Stimulated activated CD8-positive, alpha-beta memory T cell treated with anti-CD3 and anti-CD28 coated beads, Interleukin-2, amount 100 ng/mL, for 1 hour (primary cell): ENCODE measurements at regions not wholly inside any gene's neighbourhood (a gene's known extent, or its start where the extent isn't known, plus 50 kb on each side); places are given as distances from the start of the nearest gene placed in this dataset.
"Not testable (repeated sequence)": the region's sequence is repeated elsewhere in the genome, so short reads cannot be mapped to it uniquely, and the experiment has no call there.

ENCODE experiments used
- DNase-seq, 2 donors: peaks; one replicate each; pipeline ENCODE4 v3.0.0-alpha.2; 2020; ENCODE audit warnings: low read depth in 2 of 2

DNA sequence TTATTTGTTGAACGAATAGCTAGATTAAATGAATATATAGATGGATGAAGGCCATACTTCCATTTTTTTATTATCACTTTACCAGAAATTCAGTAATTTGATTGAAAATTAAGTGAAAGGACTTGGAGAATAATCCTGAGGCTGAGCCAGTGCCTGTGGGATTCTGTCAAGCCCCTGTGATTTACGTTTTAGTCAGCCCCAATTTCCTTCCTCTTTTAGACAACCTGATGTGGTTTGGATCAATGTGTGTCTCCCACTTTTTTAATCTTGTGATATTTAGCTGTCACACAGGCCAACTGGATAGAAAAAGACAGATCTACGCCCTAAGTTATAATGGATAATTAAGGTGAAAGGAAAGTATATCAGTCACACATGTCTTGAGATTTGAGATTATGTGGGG, 188.8 kb downstream of the EDN1 start:
- DNase-seq: no peak

DNA sequence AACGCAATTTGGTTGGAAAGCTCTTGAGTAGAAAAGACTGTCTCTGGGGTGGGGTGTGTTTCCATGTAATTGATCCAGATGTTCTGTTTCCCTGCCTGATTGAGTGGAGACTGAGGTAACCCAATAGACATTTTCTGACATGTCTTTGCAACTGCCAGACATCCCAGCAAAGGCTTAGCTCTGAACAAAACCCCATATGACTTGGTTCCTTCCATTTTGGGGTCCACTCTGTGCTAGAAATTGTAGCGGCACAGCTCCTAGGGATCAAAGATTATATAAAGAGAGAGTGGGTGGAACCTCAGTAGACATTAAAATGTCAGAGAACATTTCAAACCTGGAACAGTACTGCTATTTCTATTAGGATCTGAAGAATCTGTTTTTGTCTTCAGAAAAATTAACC, 189.3 kb downstream of the EDN1 start:
- DNase-seq: no peak

DNA sequence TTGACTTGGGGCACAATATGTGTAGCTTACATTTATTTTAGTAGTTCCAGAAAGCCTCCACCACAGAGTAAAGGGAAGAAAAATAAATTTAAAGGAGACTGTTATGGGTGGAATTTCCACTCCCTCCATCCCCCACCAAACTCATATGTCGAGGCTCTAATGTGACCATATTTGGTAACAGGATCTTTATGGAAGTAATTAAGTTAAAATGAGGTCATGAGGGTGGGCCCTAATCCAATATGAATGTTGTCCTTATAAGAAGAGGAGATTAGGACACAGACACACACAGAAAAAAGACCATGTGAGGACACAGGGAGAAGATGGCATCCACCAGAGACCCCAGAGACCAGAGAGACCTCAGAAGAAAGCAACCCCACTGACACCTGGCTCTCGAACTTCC, 189.7 kb downstream of the EDN1 start:
- DNase-seq: no peak

DNA sequence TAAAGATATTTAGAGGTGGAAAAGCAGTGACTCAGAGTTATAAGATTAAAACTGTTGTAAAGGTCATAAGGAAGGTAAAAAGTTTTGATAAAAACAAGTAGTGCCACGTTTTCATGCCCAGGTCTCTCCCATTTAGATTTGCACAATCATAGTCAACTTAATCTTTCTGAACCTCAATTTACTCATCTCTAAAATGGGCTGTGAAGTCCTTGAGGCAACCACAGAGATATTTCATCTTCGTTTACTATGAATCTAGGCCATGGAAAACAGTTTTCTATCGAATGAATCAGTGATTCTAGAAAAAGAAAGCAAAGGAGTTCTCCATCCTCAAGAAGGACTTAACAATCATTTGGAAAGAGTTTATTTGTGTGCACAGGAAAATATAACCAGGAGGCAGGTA, 190.2 kb downstream of the EDN1 start:
- no peak for DNase-seq

DNA sequence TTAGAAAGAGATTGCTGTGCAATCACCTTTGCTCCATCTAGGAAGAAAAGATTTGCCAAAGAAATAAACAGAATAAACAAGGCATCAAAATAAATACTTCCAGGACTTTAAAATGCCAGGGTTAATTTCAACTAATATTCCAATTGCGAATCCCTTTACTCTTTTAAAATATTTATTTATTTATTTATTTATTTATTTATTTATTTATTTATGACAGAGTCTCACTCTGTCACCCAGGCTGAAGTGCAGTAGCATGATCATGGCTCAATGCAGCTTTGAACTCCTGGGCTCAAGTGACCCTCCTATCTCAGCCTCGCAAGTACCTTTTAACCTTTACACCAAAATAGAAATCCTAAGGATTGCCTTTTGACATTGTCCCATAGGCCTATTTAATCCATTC, 191.1 kb downstream of the EDN1 start:
- no peak for DNase-seq

DNA sequence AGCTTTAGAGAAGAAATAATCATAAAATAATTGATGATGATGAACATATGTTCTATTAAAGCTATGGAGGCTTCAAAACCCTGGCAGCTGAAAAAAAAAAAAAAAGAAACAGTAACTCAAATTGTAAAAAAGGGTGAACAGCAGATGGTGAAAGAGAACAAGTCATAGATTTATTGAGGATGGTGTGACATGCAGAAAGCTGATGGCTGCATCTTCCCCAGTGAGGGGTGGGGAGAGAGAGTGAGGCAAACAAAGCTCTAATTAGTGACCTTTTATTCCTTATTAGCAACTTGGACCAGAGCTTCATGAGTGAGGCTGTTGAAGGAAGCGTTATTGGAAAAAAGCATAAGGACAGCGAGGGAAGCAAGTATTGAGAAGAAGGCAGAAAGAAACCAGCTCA, 191.7 kb downstream of the EDN1 start:
- DNase-seq: no peak

DNA sequence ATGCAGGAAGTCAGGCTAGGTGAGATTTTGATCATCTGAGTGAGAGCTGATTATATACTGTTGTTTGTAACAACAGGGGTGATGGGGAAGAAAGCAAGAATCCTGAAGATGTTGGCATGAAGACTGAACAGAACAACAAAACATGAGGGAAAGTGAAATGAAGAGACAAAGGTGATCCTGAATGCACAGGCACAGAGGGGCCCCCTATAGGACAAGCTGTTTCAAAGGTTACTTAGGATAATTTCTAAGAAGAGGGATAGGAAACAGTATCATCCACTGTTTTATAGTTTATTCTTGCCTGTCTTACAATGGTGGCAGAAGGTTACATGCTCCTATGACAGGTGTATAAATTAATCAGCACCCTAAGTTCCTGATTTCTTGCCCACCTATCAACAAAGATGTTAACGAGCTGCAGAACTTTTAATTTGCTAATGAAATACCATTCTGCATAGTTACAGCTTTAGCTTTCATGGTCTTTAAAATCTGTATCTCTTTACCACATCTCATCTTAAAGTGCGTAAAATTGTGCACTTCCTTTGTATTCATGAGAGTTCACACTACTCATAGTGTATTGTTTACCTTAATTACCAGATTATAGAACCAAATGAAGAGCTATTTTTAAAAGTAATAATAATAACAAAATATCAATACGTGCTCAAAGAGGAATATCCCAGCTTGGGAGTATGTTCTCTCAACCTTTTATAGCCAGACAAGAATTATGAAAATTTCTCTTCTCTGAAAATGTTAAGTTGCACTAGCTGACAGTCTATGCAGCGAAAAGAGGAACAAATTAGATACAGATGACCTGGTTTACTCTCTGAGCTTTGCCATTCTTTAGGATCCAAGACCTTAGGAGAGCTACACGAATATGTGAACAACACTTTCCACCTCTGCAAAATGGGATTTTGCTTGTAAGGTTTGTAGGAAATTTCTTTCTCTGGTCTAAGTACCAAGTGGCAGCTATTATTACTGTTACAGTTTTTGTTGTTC, 192.5 kb downstream of the EDN1 start:
- no peak for DNase-seq

DNA sequence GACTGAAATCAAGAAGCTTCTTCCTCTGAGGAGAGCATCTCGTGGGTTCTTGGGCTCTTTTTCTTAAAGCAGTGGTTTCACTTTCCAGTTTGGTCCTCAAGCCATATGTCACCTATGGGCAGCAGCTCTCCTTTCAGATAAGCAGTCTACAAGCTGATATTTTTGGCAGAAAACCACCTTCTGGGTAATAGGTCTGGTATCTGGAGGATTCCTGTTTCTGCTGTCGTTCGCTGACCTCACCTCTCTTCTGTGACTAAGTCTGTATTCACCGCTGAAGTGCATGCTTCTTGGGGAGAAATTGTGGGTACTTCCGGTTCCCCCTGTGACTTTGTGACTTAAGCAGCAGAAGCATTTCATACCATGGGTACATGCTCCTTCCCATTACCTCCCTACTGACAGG, 193.6 kb downstream of the EDN1 start:
- DNase-seq: no peak

DNA sequence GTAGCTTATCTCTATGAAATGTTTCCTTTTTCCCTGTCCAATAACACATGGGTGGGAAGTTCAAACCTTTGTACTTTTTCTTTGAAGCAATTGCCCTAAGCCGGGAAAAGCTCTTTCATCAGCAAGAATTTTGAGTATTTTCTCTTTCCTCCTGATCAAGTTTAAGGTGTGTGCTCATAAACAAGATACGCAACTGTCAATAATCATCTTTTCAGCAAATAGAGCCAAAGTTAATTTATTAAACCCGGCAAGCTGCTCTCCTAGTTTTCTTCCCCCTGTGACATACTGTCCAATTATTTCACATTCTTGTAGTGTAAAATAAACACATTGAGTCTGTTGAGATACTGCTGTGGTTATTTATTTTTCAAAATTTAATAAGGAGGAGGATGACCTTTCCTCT, 194.4 kb downstream of the EDN1 start:
- no peak for DNase-seq

DNA sequence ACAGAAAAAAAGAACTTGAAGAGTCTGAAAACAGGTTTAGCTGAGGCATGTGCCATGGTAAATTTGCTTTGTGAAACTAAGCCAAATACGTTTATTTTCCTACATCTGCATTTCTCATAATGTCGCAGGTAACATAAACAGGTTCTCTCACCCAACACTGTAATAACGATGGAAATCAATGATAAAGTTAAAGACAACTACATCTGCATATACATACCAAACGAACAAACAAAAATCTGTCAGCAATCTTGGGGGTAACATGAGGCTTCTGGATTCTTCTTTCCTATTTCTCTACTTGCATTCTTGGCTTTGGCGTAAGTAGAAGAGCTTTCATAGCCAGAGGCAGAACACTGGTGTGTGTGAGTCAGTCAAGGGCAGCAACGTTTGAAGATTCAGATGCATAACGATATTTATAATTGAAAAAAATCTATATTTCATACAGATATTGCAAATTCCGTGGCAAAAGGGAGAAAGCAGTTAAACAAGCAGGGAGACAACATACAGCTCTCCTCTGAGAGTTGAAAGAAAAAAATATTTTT, 195.1 kb downstream of the EDN1 start:
- no peak for DNase-seq

DNA sequence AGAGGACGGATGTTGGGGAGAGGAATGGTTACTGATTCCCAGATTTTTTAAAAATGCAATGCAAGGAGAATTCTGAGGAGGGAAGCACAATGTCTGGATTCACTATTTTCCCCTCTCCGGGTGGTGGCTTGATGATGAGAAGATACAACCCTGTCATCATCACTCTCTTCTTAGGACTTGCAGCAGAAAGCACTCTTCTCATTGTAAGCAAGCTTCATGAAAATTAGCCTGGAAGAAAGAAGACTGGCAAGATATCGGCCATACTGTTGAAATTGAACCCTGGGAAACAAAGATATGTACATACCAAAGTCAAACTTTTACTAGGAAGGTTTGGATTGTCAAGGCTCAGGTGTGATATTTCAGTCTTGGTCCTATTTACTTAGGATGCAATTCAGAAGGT, 195.7 kb downstream of the EDN1 start:
- no peak for DNase-seq

DNA sequence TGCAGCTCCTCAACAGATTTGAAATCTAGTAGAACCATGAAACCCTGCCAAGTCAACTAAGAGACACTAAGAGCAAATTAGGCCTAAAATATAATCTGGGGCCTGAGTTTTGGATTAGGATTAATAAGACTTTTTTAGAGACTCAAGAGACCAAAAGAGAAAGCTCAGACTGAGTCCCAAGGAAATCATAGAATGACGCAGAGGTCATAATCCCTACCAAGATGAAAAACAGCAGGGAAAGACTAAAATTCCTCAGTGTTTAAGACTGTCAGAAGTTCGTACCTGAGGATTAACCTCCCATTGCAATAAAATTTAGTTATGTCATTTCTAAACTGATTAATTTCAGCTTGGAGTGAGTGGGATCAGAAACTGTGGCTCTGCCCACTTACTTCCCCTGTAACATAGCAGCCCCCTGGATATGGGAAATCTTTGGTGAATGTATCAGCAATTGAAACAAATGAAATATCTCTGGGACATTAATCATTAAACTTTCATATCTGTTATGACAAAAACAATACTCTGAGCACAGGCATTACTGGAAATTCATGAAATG, 200.3 kb downstream of the EDN1 start:
- DNase-seq: no peak

DNA sequence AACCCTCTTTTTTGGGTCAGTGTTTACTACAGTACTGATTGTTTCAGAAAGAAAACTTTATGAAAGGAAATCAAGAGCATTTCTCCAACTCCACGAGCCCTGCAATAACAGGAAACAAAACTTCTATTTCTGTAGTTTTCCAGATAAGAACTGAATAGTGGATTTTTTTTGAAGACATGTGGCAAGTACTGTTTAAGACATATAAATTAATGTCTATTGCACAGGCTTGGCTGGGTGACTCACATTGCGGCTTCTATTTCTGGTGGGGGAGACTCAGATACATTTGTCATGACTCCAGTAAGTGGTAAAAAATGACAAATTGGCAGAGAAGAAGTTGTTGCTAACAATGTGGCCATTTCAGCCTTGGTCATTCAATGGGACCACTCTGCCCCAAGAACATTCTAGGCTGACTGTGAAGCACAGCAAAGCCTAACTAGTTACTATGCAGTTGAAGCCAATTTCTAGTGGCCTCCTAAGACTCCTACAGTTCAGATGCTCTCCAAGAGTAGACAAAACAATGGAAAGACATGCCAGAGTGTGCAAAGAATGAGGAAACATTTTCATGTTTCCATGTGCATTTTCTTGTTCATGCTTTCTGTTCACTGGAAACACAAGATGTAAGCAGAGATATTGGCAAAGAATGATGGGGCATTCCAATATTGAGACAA, 200.9 kb downstream of the EDN1 start:
- DNase-seq: no peak

DNA sequence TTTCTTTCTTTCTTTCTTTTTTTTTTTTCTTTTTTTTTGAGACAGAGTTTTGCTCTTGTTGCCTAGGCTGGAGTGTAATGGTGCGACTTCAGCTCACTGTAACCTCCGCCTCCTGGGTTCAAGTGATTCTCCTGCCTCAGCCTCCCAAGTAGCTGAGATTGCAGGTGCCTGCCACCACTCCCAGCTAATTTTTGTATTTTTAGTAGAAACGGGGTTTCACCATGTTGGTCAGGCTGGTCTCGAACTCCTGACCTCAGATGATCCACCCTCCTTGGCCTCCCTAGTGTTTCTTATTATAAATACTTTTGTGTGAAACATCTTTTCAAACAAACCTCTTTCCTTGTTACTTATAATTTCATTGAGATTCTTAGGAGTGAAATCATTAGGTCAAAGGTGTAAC, 202.8 kb downstream of the EDN1 start:
- DNase-seq: not testable (repeated sequence)

DNA sequence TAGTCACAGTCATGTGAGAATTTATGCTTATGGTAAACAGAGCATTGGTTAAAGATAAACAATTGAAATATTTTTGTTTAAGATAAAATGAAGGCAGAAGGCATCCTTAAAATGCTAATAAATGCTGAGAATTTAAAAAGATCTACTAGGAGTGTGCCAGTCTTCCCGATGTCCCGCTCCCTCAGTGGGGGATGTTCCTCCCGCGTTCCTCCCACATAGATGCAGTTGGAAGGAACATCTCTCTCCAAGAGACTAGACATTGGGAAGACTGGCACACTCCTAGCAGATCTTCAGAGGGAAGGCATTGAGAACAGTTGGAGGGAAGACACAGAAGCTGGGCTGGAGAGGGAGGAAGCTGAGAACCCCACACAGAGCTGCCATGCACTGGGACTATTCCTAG, 203.3 kb downstream of the EDN1 start:
- DNase-seq: no peak

DNA sequence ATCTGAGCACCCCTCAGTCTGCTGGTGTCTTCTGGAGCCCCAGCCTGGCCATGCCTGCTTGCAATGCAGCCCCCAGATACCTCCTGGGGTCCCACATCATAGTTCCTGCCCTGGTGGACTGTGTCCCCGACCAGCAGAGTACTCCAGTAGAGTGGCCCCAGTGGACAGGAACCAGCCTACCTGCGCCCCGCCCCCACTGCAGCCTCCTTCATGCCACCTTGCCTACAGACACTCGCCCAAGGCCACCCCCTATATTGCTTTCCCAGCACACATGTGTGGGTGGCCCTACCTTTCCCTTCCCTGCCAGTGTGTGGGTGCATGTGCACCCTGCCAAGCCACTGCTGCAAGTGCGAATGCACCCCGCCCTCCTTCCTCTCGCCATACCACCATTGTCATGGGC, 204.0 kb downstream of the EDN1 start:
- DNase-seq: no peak

DNA sequence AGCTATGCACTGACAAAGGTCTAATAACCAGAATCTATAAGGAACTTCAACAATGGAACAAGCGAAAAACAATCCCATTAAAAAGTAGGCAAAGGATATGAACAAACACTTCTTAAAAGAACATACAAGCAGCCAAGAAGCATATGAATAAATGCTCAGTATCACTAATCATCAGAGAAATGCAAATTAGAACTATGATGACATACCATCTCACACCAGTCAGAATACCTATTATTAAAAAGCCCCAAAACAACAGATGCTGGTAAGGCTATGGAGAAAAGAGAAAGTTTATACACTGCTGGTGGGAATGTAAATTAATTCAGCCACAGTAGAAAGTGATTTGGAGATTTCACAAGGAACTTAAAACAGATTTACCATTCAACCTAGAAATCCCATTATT, 211.8 kb downstream of the EDN1 start:
- DNase-seq: no peak

DNA sequence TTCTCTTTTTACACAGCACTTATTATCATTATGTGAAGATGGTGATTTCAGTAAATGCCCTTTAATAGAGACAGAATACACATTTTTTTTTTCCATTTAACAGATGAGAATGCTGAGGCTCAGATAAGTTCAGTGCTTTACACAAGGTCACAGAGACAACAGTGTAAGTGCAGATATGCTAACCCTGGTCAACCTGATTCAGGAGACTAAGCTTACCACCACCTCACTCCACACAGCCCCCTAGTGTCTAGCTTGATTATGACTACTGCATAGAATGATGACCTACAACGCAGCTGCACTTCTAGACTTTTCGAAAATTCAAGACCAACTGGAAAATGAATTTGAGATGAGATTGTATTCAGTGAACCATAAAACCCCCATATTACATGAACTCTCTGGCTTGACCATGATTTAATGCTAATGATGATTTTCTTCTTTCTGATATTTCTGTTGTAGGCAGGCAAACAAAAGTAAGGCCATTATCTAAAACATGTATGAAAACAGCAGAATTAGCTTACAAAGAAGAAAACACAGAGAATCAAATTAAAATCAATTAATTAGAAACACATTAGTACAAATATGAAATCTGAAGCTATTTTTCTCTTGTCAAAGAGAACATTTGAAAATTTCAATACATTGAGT, 212.1 kb upstream of the PHACTR1 start:
- no peak for DNase-seq

DNA sequence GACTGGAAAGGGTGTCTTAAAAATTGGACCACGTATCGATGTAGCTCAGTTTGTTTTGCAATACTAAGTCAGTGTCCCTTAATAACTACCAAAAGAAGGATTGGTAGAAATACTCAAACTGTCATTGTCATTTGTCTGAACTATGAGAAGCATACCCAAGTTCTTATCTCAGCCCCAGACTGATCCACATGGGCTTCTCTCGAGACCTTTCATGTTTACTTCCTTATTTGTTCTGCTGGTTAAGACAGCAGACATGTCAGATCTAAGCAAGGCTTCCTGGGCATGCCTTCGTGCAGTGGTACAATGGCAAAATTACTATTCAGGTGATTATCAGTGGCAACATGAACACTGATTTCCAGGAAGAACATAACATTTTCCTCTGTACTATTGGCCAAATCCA, 211.1 kb upstream of the PHACTR1 start:
- no peak for DNase-seq

DNA sequence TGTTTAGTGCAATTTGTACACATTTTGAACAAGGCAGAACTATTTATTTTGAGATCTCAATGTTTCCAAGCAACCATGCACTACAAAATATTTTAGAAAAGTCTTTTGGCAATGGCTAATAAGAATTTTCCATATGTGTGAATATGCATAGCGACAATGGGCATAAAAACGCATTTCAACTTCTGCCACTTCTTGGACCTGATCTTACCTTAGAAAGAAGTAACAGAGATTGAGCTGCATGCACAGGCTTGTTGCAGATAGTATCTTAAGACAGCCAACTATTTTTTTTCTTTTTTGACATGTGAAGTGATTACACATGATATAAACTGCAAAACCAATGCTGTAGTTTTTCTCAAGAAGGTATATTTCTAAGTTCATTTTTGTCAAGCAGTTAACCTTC, 210.4 kb upstream of the PHACTR1 start:
- DNase-seq: no peak

DNA sequence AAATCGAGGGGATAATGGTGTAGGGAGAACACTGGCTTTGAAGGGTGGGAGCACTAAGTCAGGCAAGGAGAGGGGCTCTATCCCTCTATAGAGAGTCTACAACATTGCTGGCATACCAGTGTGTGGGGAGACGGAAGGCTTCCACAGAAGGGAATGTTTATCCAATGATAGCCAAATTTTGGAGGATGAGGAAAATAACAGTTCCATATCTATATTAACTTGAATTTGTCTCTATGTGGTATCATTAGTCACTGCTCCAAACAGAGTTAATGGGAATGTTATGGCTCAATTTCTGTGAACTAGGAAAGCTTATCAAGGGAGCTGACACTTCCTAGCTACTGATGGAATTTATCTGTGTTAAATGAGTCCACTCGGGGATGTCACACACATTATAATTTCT, 208.9 kb upstream of the PHACTR1 start:
- no peak for DNase-seq

DNA sequence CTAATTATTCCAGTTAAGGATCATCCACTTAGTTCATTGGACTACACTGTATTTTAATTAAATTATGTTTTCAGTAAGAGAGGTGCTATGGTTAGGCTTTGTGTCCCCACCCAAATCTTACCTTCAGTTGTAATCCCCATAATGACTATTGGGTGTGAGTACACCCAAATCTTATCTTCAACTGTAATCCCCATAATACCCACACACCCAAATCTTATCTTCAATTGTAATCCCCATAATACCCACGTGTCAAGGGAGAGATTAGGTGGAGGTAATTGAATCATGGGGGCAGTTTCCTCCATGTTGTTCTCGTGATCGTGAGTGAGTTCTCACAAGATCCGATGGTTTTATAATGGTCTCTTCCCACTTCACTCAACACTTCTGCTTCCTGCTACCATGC, 208.0 kb upstream of the PHACTR1 start:
- DNase-seq: no peak
